ENCODE measurements at regions not wholly inside any gene's neighbourhood (a gene's known extent, or its start where the extent isn't known, plus 50 kb on each side); places are given as distances from the start of the nearest gene placed in this dataset.

- Histone ChIP-seq H3K4me1 (ENCODE audit: low read length) (peaks cover 51% of the 10 kb centered on the region), H3K4me2 (ENCODE audit: low read length) (peak overlapping the region; percentile 73), H3K79me2 (ENCODE audit: low read length) (no peaks in the 10 kb centered on the region), H3K27ac (ENCODE audit: low read length) (peak overlapping the region; percentile 52), H3K9ac (ENCODE audit: low read length) (peak overlapping the region; percentile 4; the same call in 1 of the 2 replicates), H3K4me3 (ENCODE audit: low read length) (peak overlapping the region; percentile 25; the same call in 1 of the 2 replicates), H3K27me3 (ENCODE audit: low read depth, low read length) (no peaks in the 10 kb centered on the region), H3K36me3 (replicated peaks; ENCODE audit: low read depth, low read length) (no peaks in the 10 kb centered on the region), H2AFZ (ENCODE audit: low read depth, low read length) (no peak overlapping the region), H4K20me1 (ENCODE audit: insufficient read depth, low read length) (no peaks in the 10 kb centered on the region), H3K9me3 (ENCODE audit: insufficient read depth, low read length) (no peaks in the 10 kb centered on the region)
- TF ChIP-seq CTCF (IDR thresholded peaks at IDR 0.05; ENCODE audit: low read depth, low read length): no peak
- TF ChIP-seq EZH2phosphoT487 (IDR thresholded peaks at IDR 0.05; ENCODE audit: low read depth): no peak
Measured at GRCh38 chr5:54804521-54804920, 180.9 kb downstream of the ESM1 start.

- Histone ChIP-seq H3K9me3 (ENCODE audit: insufficient read depth, low read length) (no peaks in the 10 kb centered on the region), H3K27ac (ENCODE audit: low read length) (peak overlapping the region; percentile 52), H2AFZ (ENCODE audit: low read depth, low read length) (no peak overlapping the region), H3K4me3 (ENCODE audit: low read length) (peak overlapping the region; percentile 25; the same call in 1 of the 2 replicates), H3K79me2 (ENCODE audit: low read length) (no peaks in the 10 kb centered on the region), H3K27me3 (ENCODE audit: low read depth, low read length) (no peaks in the 10 kb centered on the region), H3K36me3 (replicated peaks; ENCODE audit: low read depth, low read length) (peaks cover 3% of the 10 kb centered on the region), H3K9ac (ENCODE audit: low read length) (peak overlapping the region; percentile 27; the same call in 1 of the 2 replicates), H3K4me1 (ENCODE audit: low read length) (peaks cover 55% of the 10 kb centered on the region), H4K20me1 (ENCODE audit: insufficient read depth, low read length) (no peaks in the 10 kb centered on the region), H3K4me2 (ENCODE audit: low read length) (peak overlapping the region; percentile 73)
- TF ChIP-seq EZH2phosphoT487 (IDR thresholded peaks at IDR 0.05; ENCODE audit: low read depth): no peak
- TF ChIP-seq CTCF (IDR thresholded peaks at IDR 0.05; ENCODE audit: low read depth, low read length): no peak
Measured at GRCh38 chr5:54804086-54804485, 181.3 kb downstream of the ESM1 start.

- TF ChIP-seq EZH2phosphoT487 (IDR thresholded peaks at IDR 0.05; ENCODE audit: low read depth) (no peak), CTCF (IDR thresholded peaks at IDR 0.05; ENCODE audit: low read depth, low read length) (no peak)
- H3K79me2 ChIP-seq (ENCODE audit: low read length): no peaks in the 10 kb centered on the region
- peak overlapping the region; percentile 52 for H3K27ac ChIP-seq (ENCODE audit: low read length)
- H3K9ac ChIP-seq (ENCODE audit: low read length): peak overlapping the region; percentile 27; the same call in 1 of the 2 replicates
- H3K4me1 ChIP-seq (ENCODE audit: low read length): peaks cover 59% of the 10 kb centered on the region
- peak overlapping the region; percentile 25; the same call in 1 of the 2 replicates for H3K4me3 ChIP-seq (ENCODE audit: low read length)
- H2AFZ ChIP-seq (ENCODE audit: low read depth, low read length): no peak overlapping the region
- H4K20me1 ChIP-seq (ENCODE audit: insufficient read depth, low read length): no peaks in the 10 kb centered on the region
- H3K27me3 ChIP-seq (ENCODE audit: low read depth, low read length): no peaks in the 10 kb centered on the region
- H3K36me3 ChIP-seq (replicated peaks; ENCODE audit: low read depth, low read length): peaks cover 3% of the 10 kb centered on the region
- H3K9me3 ChIP-seq (ENCODE audit: insufficient read depth, low read length): no peaks in the 10 kb centered on the region
- peak overlapping the region; percentile 73 for H3K4me2 ChIP-seq (ENCODE audit: low read length)
Measured at GRCh38 chr5:54803471-54804011, 181.9 kb downstream of the ESM1 start.

GRCh38 chr5:54799645-54800044, 185.7 kb downstream of the ESM1 start:
- H3K27ac ChIP-seq (ENCODE audit: low read length): peak overlapping the region; percentile 58
- H2AFZ ChIP-seq (ENCODE audit: low read depth, low read length): no peak overlapping the region
- H3K36me3 ChIP-seq (replicated peaks; ENCODE audit: low read depth, low read length): peaks cover 3% of the 10 kb centered on the region
- no peaks in the 10 kb centered on the region for H4K20me1 ChIP-seq (ENCODE audit: insufficient read depth, low read length)
- no peaks in the 10 kb centered on the region for H3K9me3 ChIP-seq (ENCODE audit: insufficient read depth, low read length)
- H3K9ac ChIP-seq (ENCODE audit: low read length): no peak overlapping the region
- peak overlapping the region; percentile 53 for H3K4me2 ChIP-seq (ENCODE audit: low read length)
- peak overlapping the region; percentile 19; the same call in 1 of the 2 replicates for H3K4me3 ChIP-seq (ENCODE audit: low read length)
- H3K27me3 ChIP-seq (ENCODE audit: low read depth, low read length): no peaks in the 10 kb centered on the region
- peaks cover 61% of the 10 kb centered on the region for H3K4me1 ChIP-seq (ENCODE audit: low read length)
- TF ChIP-seq EZH2phosphoT487 (IDR thresholded peaks at IDR 0.05; ENCODE audit: low read depth) (no peak), CTCF (IDR thresholded peaks at IDR 0.05; ENCODE audit: low read depth, low read length) (no peak)
- H3K79me2 ChIP-seq (ENCODE audit: low read length): no peaks in the 10 kb centered on the region

Measured in OCI-LY3 (cell line).